Mesendoderm (in vitro differentiated cells): ENCODE measurements at regions not wholly inside any gene's neighbourhood (a gene's known extent, or its start where the extent isn't known, plus 50 kb on each side); places are given as distances from the start of the nearest gene placed in this dataset.

ENCODE experiments used
- DNase-seq: peaks from one replicate; pipeline ENCODE4 v3.0.0; 2013
- H2AK5ac ChIP-seq: 2 replicates; pipeline ENCODE4 v1.6.1; 2013; ENCODE audit warnings: low read length, inconsistent platforms
- H2BK120ac ChIP-seq: 2 replicates; pipeline ENCODE4 v1.6.1; 2013; ENCODE audit warnings: low read depth, mild to moderate bottlenecking, low read length, moderate library complexity, mixed read lengths
- H2BK15ac ChIP-seq: replicated peaks from 2 replicates; pipeline ENCODE4 v1.6.1; 2013; ENCODE audit warnings: low read depth, mild to moderate bottlenecking, moderate library complexity
- H2BK5ac ChIP-seq: 2 replicates; pipeline ENCODE4 v1.6.1; 2013; ENCODE audit warnings: low read length, inconsistent platforms
- H3K18ac ChIP-seq: 2 replicates; pipeline ENCODE4 v1.6.1; 2013; ENCODE audit warnings: mild to moderate bottlenecking, low read length, mixed read lengths
- H3K23ac ChIP-seq: one replicate; pipeline ENCODE4 v1.6.1; 2013; ENCODE audit warnings: low read length
- H3K27ac ChIP-seq: 2 replicates; pipeline ENCODE4 v1.5.1; 2013; ENCODE audit warnings: low read depth, mild to moderate bottlenecking, inconsistent platforms, low read length, moderate library complexity
- H3K27me3 ChIP-seq: 2 replicates; pipeline ENCODE4 v1.6.1; 2013; ENCODE audit warnings: low read length, control low read depth, mild to moderate bottlenecking, inconsistent platforms; ENCODE audit not compliant: insufficient read depth, poor library complexity
- H3K36me3 ChIP-seq: 2 replicates; pipeline ENCODE4 v1.6.1; 2013; ENCODE audit warnings: low read length, inconsistent platforms; ENCODE audit not compliant: control insufficient read depth, insufficient read depth
- H3K4ac ChIP-seq: one replicate; pipeline ENCODE4 v1.6.1; 2013; ENCODE audit warnings: low read depth, mild to moderate bottlenecking, low read length, moderate library complexity
- H3K4me1 ChIP-seq: 2 replicates; pipeline ENCODE4 v1.6.1; 2013; ENCODE audit warnings: low read depth, low read length, inconsistent platforms; ENCODE audit not compliant: control insufficient read depth
- H3K4me2 ChIP-seq: 2 replicates; pipeline ENCODE4 v1.6.1; 2013; ENCODE audit warnings: low read length
- H3K4me3 ChIP-seq: 2 replicates; pipeline ENCODE4 v1.5.1; 2013; ENCODE audit warnings: mild to moderate bottlenecking, low read length
- H3K56ac ChIP-seq: one replicate; pipeline ENCODE4 v1.6.1; 2013; ENCODE audit warnings: low read length
- H3K79me1 ChIP-seq: 2 replicates; pipeline ENCODE4 v1.6.1; 2013; ENCODE audit warnings: low read length, inconsistent platforms
- H3K79me2 ChIP-seq: 2 replicates; pipeline ENCODE4 v1.6.1; 2013; ENCODE audit warnings: mild to moderate bottlenecking, low read length; ENCODE audit not compliant: control insufficient read depth, insufficient read depth
- H3K9ac ChIP-seq: 2 replicates; pipeline ENCODE4 v1.6.1; 2013; ENCODE audit warnings: low read length, inconsistent platforms
- H4K5ac ChIP-seq: one replicate; pipeline ENCODE4 v1.6.1; 2013; ENCODE audit warnings: low read length
- H4K8ac ChIP-seq: one replicate; pipeline ENCODE4 v1.6.1; 2013; ENCODE audit warnings: low read depth, mild to moderate bottlenecking, control low read depth, low read length, moderate library complexity
- WGBS: extraction: QIAGEN DNeasy Blood & Tissue Kit; methylation state at CpG from one replicate; pipeline ENCODE4 v1.1.7; 2013; ENCODE audit warnings: low lambda C conversion rate, missing lambda C conversion rate; ENCODE audit not compliant: insufficient coverage; ENCODE audit errors: extremely low coverage; 5-methylcytosine and 5-hydroxymethylcytosine counted together

GRCh38 chr11:70577258-70577603, 178.9 kb downstream of the CTTN start:
- Histone ChIP-seq H3K18ac (no peak overlapping the region), H3K27me3 (no peaks in the 10 kb centered on the region), H2BK15ac (no peak overlapping the region), H3K27ac (no peak overlapping the region), H4K8ac (no peak overlapping the region), H2BK120ac (no peak overlapping the region), H3K79me2 (no peaks in the 10 kb centered on the region), H3K4ac (no peak overlapping the region), H3K23ac (no peak overlapping the region), H2BK5ac (no peak overlapping the region), H3K36me3 (no peaks in the 10 kb centered on the region), H3K79me1 (no peaks in the 10 kb centered on the region), H3K4me2 (no peak overlapping the region), H3K9ac (no peak overlapping the region), H3K4me3 (no peak overlapping the region), H3K56ac (no peak overlapping the region), H2AK5ac (no peak overlapping the region), H4K5ac (no peak overlapping the region), H3K4me1 (no peaks in the 10 kb centered on the region)
- no CpG with 5 or more reads among the region's 7 CpGs for WGBS
- DNase-seq = no peak

- H4K8ac ChIP-seq = no peak overlapping the region
- H3K18ac ChIP-seq = no peak overlapping the region
- no peaks in the 10 kb centered on the region for H3K79me2 ChIP-seq
- H3K79me1 ChIP-seq = no peaks in the 10 kb centered on the region
- no peaks in the 10 kb centered on the region for H3K36me3 ChIP-seq
- no peak overlapping the region for H4K5ac ChIP-seq
- no peak overlapping the region for H3K4ac ChIP-seq
- no peaks in the 10 kb centered on the region for H3K4me1 ChIP-seq
- no peak overlapping the region for H3K4me2 ChIP-seq
- WGBS = no CpG with 5 or more reads among the region's 14 CpGs
- no peaks in the 10 kb centered on the region for H3K27me3 ChIP-seq
- no peak overlapping the region for H2AK5ac ChIP-seq
- no peak overlapping the region for H2BK15ac ChIP-seq
- H3K4me3 ChIP-seq = no peak overlapping the region
- DNase-seq = no peak
- H3K27ac ChIP-seq = no peak overlapping the region
- no peak overlapping the region for H3K23ac ChIP-seq
- no peak overlapping the region for H3K56ac ChIP-seq
- H2BK120ac ChIP-seq = no peak overlapping the region
- no peak overlapping the region for H2BK5ac ChIP-seq
- H3K9ac ChIP-seq = no peak overlapping the region
These were observed 179.6 kb downstream of the CTTN start for GRCh38 chr11:70577948-70578347.

- no peaks in the 10 kb centered on the region for H3K36me3 ChIP-seq
- H3K4me2 ChIP-seq = no peak overlapping the region
- no peak overlapping the region for H2BK5ac ChIP-seq
- H3K9ac ChIP-seq = no peak overlapping the region
- no peak overlapping the region for H3K56ac ChIP-seq
- no peaks in the 10 kb centered on the region for H3K4me1 ChIP-seq
- no peak for DNase-seq
- H4K5ac ChIP-seq = no peak overlapping the region
- no peaks in the 10 kb centered on the region for H3K79me1 ChIP-seq
- H4K8ac ChIP-seq = no peak overlapping the region
- no CpG with 5 or more reads among the region's 14 CpGs for WGBS
- H2BK15ac ChIP-seq = no peak overlapping the region
- H3K4me3 ChIP-seq = no peak overlapping the region
- H3K79me2 ChIP-seq = no peaks in the 10 kb centered on the region
- no peak overlapping the region for H3K27ac ChIP-seq
- H3K27me3 ChIP-seq = no peaks in the 10 kb centered on the region
- H2BK120ac ChIP-seq = no peak overlapping the region
- no peak overlapping the region for H3K23ac ChIP-seq
- H3K4ac ChIP-seq = no peak overlapping the region
- H2AK5ac ChIP-seq = no peak overlapping the region
- no peak overlapping the region for H3K18ac ChIP-seq
These were observed 180.0 kb downstream of the CTTN start for GRCh38 chr11:70578371-70578770.

GRCh38 chr11:70578831-70579230, 180.5 kb downstream of the CTTN start:
- no peak overlapping the region for H3K23ac ChIP-seq
- no peaks in the 10 kb centered on the region for H3K27me3 ChIP-seq
- H3K4me1 ChIP-seq = no peaks in the 10 kb centered on the region
- H3K79me1 ChIP-seq = no peaks in the 10 kb centered on the region
- no peaks in the 10 kb centered on the region for H3K36me3 ChIP-seq
- H4K8ac ChIP-seq = no peak overlapping the region
- H3K56ac ChIP-seq = no peak overlapping the region
- WGBS = no CpG with 5 or more reads among the region's 9 CpGs
- no peak overlapping the region for H3K4ac ChIP-seq
- H2BK5ac ChIP-seq = no peak overlapping the region
- H3K4me2 ChIP-seq = no peak overlapping the region
- H3K18ac ChIP-seq = no peak overlapping the region
- no peaks in the 10 kb centered on the region for H3K79me2 ChIP-seq
- no peak overlapping the region for H3K9ac ChIP-seq
- H3K27ac ChIP-seq = no peak overlapping the region
- DNase-seq = no peak
- H2BK15ac ChIP-seq = no peak overlapping the region
- no peak overlapping the region for H2AK5ac ChIP-seq
- no peak overlapping the region for H3K4me3 ChIP-seq
- H2BK120ac ChIP-seq = no peak overlapping the region
- H4K5ac ChIP-seq = no peak overlapping the region

- no peak overlapping the region for H3K27ac ChIP-seq
- H3K56ac ChIP-seq = no peak overlapping the region
- no CpG with 5 or more reads among the region's 14 CpGs for WGBS
- H3K27me3 ChIP-seq = no peaks in the 10 kb centered on the region
- H3K4me2 ChIP-seq = no peak overlapping the region
- H2BK5ac ChIP-seq = no peak overlapping the region
- H3K18ac ChIP-seq = no peak overlapping the region
- H3K79me2 ChIP-seq = no peaks in the 10 kb centered on the region
- no peak overlapping the region for H3K9ac ChIP-seq
- no peak overlapping the region for H3K23ac ChIP-seq
- H2BK15ac ChIP-seq = no peak overlapping the region
- H3K4me1 ChIP-seq = no peaks in the 10 kb centered on the region
- no peak overlapping the region for H4K5ac ChIP-seq
- H3K36me3 ChIP-seq = no peaks in the 10 kb centered on the region
- no peak overlapping the region for H3K4me3 ChIP-seq
- no peak overlapping the region for H2BK120ac ChIP-seq
- DNase-seq = no peak
- no peak overlapping the region for H3K4ac ChIP-seq
- no peak overlapping the region for H4K8ac ChIP-seq
- H3K79me1 ChIP-seq = no peaks in the 10 kb centered on the region
- H2AK5ac ChIP-seq = no peak overlapping the region
These were observed 181.1 kb downstream of the CTTN start for GRCh38 chr11:70579316-70579955.
